ENCODE measurements at regions not wholly inside any gene's neighbourhood (a gene's known extent, or its start where the extent isn't known, plus 50 kb on each side); places are given as distances from the start of the nearest gene placed in this dataset.

- ChIA-PET CTCF (ENCODE audit: partially characterized antibody) (interaction anchor here (0.6 to 1.5 kb wide), 2 partner anchors 22 to 84 kb away, joined by 3 to 4 read pairs; no protein-coding TSS in a partner anchor), POLR2A (ENCODE audit: partially characterized antibody) (no interaction called here)
- no peak overlapping the region for H3K56ac ChIP-seq (replicated peaks; ENCODE audit: insufficient read length, low read depth, low read length)
Measured at GRCh38 chr2:241977557-241978300, 108.2 kb downstream of the RTP5 start.

More at GRCh38 chr2:241977557-241978300, 108.2 kb downstream of the RTP5 start:
- TF ChIP-seq SRF (IDR thresholded peaks at IDR 0.05; ENCODE audit: low read depth, low read length): no peak
- TF ChIP-seq YY1 (IDR thresholded peaks at IDR 0.05; ENCODE audit: low read depth, low read length): no peak
- TF ChIP-seq JUN (IDR thresholded peaks at IDR 0.05; ENCODE audit: low read depth, low read length): no peak
- no peak for TF ChIP-seq ATF3 (IDR thresholded peaks at IDR 0.05; ENCODE audit: insufficient read depth, low read depth, low read length)
- no peak for TF ChIP-seq HDAC6 (IDR thresholded peaks at IDR 0.05; ENCODE audit: low read depth, low read length)
- TF ChIP-seq TEAD4 (IDR thresholded peaks at IDR 0.05; ENCODE audit: low read depth, low read length): no peak
- TF ChIP-seq ZNF274 (IDR thresholded peaks at IDR 0.05; ENCODE audit: borderline replicate concordance, extremely low read depth, low read length): no peak
- no peak overlapping the region for H2BK5ac ChIP-seq (ENCODE audit: low read depth, low read length)
- peaks cover 0 to 12% of the 10 kb centered on the region in 2 experiments; a peak in 1 of 4 replicates for H3K9me3 ChIP-seq (ENCODE audit: insufficient read depth in 2 of 2, low read depth in 1 of 2, low read length in 1 of 2)
- no peaks in the 10 kb centered on the region for H3K36me3 ChIP-seq (ENCODE audit: control insufficient read depth in 2 of 4, insufficient read depth in 4 of 4, low read length in 3 of 4)
- no peak overlapping the region for H4K91ac ChIP-seq (replicated peaks; ENCODE audit: insufficient read length, low read length)
- no peak overlapping the region for H2AK5ac ChIP-seq (ENCODE audit: low read depth, low read length)
- no peak overlapping the region for H4K5ac ChIP-seq (ENCODE audit: insufficient read length, low read depth, low read length)
- H3K14ac ChIP-seq (ENCODE audit: insufficient read length): no peak overlapping the region
- H3K79me1 ChIP-seq (ENCODE audit: low read depth, low read length): no peaks in the 10 kb centered on the region
- H3K4me2 ChIP-seq (ENCODE audit: insufficient read depth in 1 of 2, low read depth in 2 of 2, low read length in 2 of 2): no peak overlapping the region
- no peak overlapping the region for H4K8ac ChIP-seq (ENCODE audit: extremely low read depth, insufficient read depth, low read length)
- FAIRE-seq: no peak
- H2BK20ac ChIP-seq (ENCODE audit: low read length): no peak overlapping the region
- H3K23me2 ChIP-seq (ENCODE audit: low read depth, low read length): no peaks in the 10 kb centered on the region
- H3K4me1 ChIP-seq (replicated peaks in 1 of 4; ENCODE audit: control insufficient read depth in 3 of 4, insufficient read depth in 4 of 4, low read length in 3 of 4): no peaks in the 10 kb centered on the region
- H2BK15ac ChIP-seq (ENCODE audit: low read length): no peak overlapping the region
- no peak overlapping the region for H3K27ac ChIP-seq (ENCODE audit: low read depth, low read length)
- H3K4me3 ChIP-seq (ENCODE audit: extremely low read depth in 1 of 4, insufficient read depth in 2 of 4, low read depth in 3 of 4, low read length in 4 of 4): no peak overlapping the region
- H2BK120ac ChIP-seq (replicated peaks; ENCODE audit: low read depth, low read length): no peak overlapping the region
- H2AFZ ChIP-seq (ENCODE audit: low read length): no peak overlapping the region
- no peaks in the 10 kb centered on the region for H3K27me3 ChIP-seq (replicated peaks in 1 of 4; ENCODE audit: control insufficient read depth in 3 of 4, extremely low read depth in 1 of 4, insufficient read depth in 3 of 4, low read length in 3 of 4)
- no peak for DNase-seq (ENCODE audit: low read depth in 1 of 2, low spot score in 2 of 2)
- 87% methylated on average over 14 of the region's 14 CpGs; no CpG with 5 or more reads in 1 of the 2 experiments for WGBS, 2 experiments (ENCODE audit: extremely low coverage in 1 of 2, insufficient coverage in 1 of 2, insufficient read length in 1 of 2, insufficient replicate concordance in 2 of 2, low coverage in 1 of 2, low lambda C conversion rate in 2 of 2, missing lambda C conversion rate in 1 of 2)
- H3K9ac ChIP-seq (replicated peaks in 1 of 4; ENCODE audit: extremely low read depth in 1 of 4, low read depth in 3 of 4, low read length in 3 of 4): no peak overlapping the region
- H3K18ac ChIP-seq (ENCODE audit: extremely low read depth, low read length): no peak overlapping the region
- no peaks in the 10 kb centered on the region for H3K79me2 ChIP-seq (ENCODE audit: control insufficient read depth in 1 of 2, insufficient read depth in 2 of 2, low read length in 2 of 2)
- no peak overlapping the region for H3K23ac ChIP-seq (ENCODE audit: insufficient read length)
- H2BK12ac ChIP-seq (ENCODE audit: low read depth, low read length): no peak overlapping the region
- no peaks in the 10 kb centered on the region for H4K20me1 ChIP-seq (replicated peaks in 1 of 2; ENCODE audit: control insufficient read depth in 1 of 2, insufficient read depth in 2 of 2, low read length in 2 of 2)
- no peak overlapping the region for H3K4ac ChIP-seq (replicated peaks; ENCODE audit: insufficient read length, low read depth, low read length)

Data from H1 (cell line).